Thyroid gland (tissue), 4 donors: ENCODE measurements at regions not wholly inside any gene's neighbourhood (a gene's known extent, or its start where the extent isn't known, plus 50 kb on each side); places are given as distances from the start of the nearest gene placed in this dataset.

Experiments used
- POLR2A ChIP-seq, 2 donors: fragments of 450-650 bp; IDR thresholded peaks; one replicate each; pipeline ENCODE4 v1.6.1; 2017; ENCODE audit warnings: antibody characterized with exemption in 2 of 2, mild to moderate bottlenecking in 2 of 2, moderate library complexity in 1 of 2
- TF ChIP-seq, protein P1 (sequence below), 6 experiments: fragments of 200-600 bp in 3 of 6; fragments of 450-650 bp in 3 of 6; sonication (generic) in 3 of 6; IDR thresholded peaks; one replicate each; pipeline ENCODE4 v1.5.1; 2016 to 2019; ENCODE audit warnings: antibody characterized with exemption in 6 of 6, mild to moderate bottlenecking in 2 of 6, inconsistent platforms in 1 of 6, moderate library complexity in 1 of 6

GRCh38 chr13:39879286-39880035, 224.0 kb downstream of the COG6 start:
- TF ChIP-seq, protein P1, sequence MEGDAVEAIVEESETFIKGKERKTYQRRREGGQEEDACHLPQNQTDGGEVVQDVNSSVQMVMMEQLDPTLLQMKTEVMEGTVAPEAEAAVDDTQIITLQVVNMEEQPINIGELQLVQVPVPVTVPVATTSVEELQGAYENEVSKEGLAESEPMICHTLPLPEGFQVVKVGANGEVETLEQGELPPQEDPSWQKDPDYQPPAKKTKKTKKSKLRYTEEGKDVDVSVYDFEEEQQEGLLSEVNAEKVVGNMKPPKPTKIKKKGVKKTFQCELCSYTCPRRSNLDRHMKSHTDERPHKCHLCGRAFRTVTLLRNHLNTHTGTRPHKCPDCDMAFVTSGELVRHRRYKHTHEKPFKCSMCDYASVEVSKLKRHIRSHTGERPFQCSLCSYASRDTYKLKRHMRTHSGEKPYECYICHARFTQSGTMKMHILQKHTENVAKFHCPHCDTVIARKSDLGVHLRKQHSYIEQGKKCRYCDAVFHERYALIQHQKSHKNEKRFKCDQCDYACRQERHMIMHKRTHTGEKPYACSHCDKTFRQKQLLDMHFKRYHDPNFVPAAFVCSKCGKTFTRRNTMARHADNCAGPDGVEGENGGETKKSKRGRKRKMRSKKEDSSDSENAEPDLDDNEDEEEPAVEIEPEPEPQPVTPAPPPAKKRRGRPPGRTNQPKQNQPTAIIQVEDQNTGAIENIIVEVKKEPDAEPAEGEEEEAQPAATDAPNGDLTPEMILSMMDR (IDR thresholded peaks at IDR 0.05) = no peak
- TF ChIP-seq POLR2A (IDR thresholded peaks at IDR 0.05) = no peak
